ENCODE measurements at regions not wholly inside any gene's neighbourhood (a gene's known extent, or its start where the extent isn't known, plus 50 kb on each side); places are given as distances from the start of the nearest gene placed in this dataset.
A peak's percentile ranks its signal among the peaks of the same experiment; 100 is the strongest.

- TF ChIP-seq CTCF (IDR thresholded peaks at IDR 0.05; ENCODE audit: unreplicated experiment) = no peak
- H3K27ac Mint-ChIP-seq (ENCODE audit: unreplicated experiment) = no peak overlapping the region
- H3K27me3 Mint-ChIP-seq (ENCODE audit: unreplicated experiment) = no peaks in the 10 kb centered on the region
- no peaks in the 10 kb centered on the region for H3K36me3 Mint-ChIP-seq (ENCODE audit: low read depth, unreplicated experiment)
- H3K4me1 Mint-ChIP-seq (ENCODE audit: unreplicated experiment) = no peaks in the 10 kb centered on the region
- no peak overlapping the region for H3K4me3 Mint-ChIP-seq (ENCODE audit: unreplicated experiment)
- no peaks in the 10 kb centered on the region for H3K9me3 Mint-ChIP-seq (ENCODE audit: unreplicated experiment)
- no peak for DNase-seq (ENCODE audit: low spot score)
Measured at GRCh38 chr14:80364816-80365215, 153.5 kb upstream of the DIO2 start.

DNA sequence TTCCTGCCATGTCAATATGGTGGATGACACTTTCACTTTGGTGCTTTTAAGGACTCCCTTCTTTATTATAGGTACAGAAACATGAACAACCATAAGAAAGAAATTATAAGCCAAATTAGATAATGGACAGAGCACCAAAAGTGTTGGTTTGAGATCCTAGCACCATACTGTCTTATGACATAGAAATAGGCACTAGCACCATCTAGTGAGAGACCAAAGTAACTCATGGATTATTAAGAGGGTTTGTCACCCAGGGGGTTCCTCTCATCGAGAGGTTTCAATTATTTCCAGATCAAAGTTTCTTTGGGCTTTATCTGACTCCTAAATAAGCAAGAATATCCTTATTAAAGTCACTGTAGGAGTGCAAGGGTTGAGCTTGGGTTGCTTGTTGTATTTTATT is 153.0 kb upstream of the DIO2 start:
- H3K9me3 Mint-ChIP-seq (ENCODE audit: unreplicated experiment) = no peaks in the 10 kb centered on the region
- no peaks in the 10 kb centered on the region for H3K36me3 Mint-ChIP-seq (ENCODE audit: low read depth, unreplicated experiment)
- peak; percentile 16 for TF ChIP-seq CTCF (IDR thresholded peaks at IDR 0.05; ENCODE audit: unreplicated experiment)
- no peak overlapping the region for H3K27ac Mint-ChIP-seq (ENCODE audit: unreplicated experiment)
- H3K4me3 Mint-ChIP-seq (ENCODE audit: unreplicated experiment) = no peak overlapping the region
- no peak for DNase-seq (ENCODE audit: low spot score)
- no peaks in the 10 kb centered on the region for H3K27me3 Mint-ChIP-seq (ENCODE audit: unreplicated experiment)
- H3K4me1 Mint-ChIP-seq (ENCODE audit: unreplicated experiment) = no peaks in the 10 kb centered on the region

DNA sequence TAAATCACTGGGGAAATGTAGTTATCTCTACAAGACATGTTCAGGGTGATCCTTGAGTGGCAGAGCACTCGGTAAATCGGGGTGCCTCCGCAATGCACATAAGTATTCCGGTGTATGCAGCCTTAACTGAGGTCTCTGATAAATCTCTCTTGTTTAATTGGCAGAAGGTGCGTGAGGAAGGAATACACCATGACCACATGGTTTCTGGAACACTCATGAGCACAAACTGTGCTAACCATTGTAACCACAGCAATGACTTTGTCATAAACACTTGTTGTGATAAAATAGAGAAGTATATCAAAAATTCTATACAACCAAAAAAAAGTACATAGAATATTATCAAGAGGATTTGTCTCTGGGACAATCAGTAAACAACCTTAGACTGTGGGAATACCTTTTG is 146.8 kb upstream of the DIO2 start:
- Mint-ChIP-seq H3K9me3 (ENCODE audit: unreplicated experiment) (no peaks in the 10 kb centered on the region), H3K4me3 (ENCODE audit: unreplicated experiment) (no peak overlapping the region), H3K27ac (ENCODE audit: unreplicated experiment) (no peak overlapping the region), H3K4me1 (ENCODE audit: unreplicated experiment) (peaks cover 3% of the 10 kb centered on the region), H3K27me3 (ENCODE audit: unreplicated experiment) (no peaks in the 10 kb centered on the region), H3K36me3 (ENCODE audit: low read depth, unreplicated experiment) (no peaks in the 10 kb centered on the region)
- no peak for DNase-seq (ENCODE audit: low spot score)
- TF ChIP-seq CTCF (IDR thresholded peaks at IDR 0.05; ENCODE audit: unreplicated experiment) = no peak

DNA sequence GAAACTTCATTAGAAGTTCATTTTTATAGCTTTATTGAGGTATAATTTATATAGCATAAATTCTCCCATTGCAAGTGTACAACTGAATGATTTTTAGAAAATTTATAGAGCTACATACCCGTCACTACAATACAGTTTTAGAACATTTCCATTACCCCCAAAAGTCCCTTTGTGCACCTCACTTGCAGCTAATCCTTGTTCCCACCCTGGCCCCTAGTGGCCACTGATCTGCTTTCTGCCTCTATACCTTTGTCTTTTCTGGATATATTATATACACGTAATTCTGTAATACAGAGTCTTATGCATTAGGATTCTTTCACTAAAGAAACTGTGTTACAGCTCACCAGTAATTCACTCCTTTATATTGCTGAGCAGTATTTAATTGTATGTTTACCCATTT is 145.1 kb upstream of the DIO2 start:
- H3K27me3 Mint-ChIP-seq (ENCODE audit: unreplicated experiment) = no peaks in the 10 kb centered on the region
- H3K9me3 Mint-ChIP-seq (ENCODE audit: unreplicated experiment) = no peaks in the 10 kb centered on the region
- no peaks in the 10 kb centered on the region for H3K36me3 Mint-ChIP-seq (ENCODE audit: low read depth, unreplicated experiment)
- H3K4me1 Mint-ChIP-seq (ENCODE audit: unreplicated experiment) = peaks cover 3% of the 10 kb centered on the region
- peak; percentile 46 for TF ChIP-seq CTCF (IDR thresholded peaks at IDR 0.05; ENCODE audit: unreplicated experiment)
- peak; percentile 10 for DNase-seq (ENCODE audit: low spot score)
- H3K4me3 Mint-ChIP-seq (ENCODE audit: unreplicated experiment) = no peak overlapping the region
- H3K27ac Mint-ChIP-seq (ENCODE audit: unreplicated experiment) = no peak overlapping the region

DNA sequence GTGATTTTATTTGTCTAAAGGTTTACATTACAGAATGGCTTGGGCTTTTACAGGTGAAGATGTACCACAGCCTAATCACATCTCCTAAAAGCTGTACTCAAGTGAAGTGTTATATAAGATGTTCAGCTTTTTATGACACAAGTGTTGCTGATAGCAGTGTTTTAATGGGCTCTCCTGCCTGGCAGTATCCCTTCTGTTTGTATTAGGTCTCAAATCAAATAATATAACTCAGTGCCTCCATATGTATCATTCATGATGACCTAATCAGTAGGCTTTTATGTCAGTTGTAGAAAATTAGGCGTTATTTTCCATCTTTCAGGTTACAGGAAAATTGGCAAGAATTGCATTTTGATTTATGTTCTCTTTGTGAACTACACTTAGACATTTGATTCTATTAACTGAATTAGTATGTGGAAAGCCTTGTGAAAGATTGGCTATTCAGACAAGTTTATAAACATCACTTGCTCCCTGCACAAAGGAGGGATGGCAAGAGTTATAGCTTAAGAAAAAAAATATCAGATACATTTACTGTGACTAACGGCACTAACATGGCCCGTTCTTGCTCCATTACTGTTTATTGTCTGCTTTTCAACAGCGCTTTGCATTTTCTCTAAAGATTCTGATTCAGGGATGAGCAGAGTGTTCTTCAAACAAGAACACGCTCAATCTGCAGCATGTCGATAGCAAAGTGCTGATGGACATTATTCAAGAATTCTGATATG is 143.7 kb upstream of the DIO2 start:
- Mint-ChIP-seq H3K36me3 (ENCODE audit: low read depth, unreplicated experiment) (no peaks in the 10 kb centered on the region), H3K27me3 (ENCODE audit: unreplicated experiment) (no peaks in the 10 kb centered on the region), H3K27ac (ENCODE audit: unreplicated experiment) (no peak overlapping the region), H3K4me1 (ENCODE audit: unreplicated experiment) (peaks cover 3% of the 10 kb centered on the region), H3K9me3 (ENCODE audit: unreplicated experiment) (no peaks in the 10 kb centered on the region), H3K4me3 (ENCODE audit: unreplicated experiment) (no peak overlapping the region)
- no peak for TF ChIP-seq CTCF (IDR thresholded peaks at IDR 0.05; ENCODE audit: unreplicated experiment)
- no peak for DNase-seq (ENCODE audit: low spot score)

All from endothelial cell (in vitro differentiated cells).